ENCODE measurements at regions not wholly inside any gene's neighbourhood (a gene's known extent, or its start where the extent isn't known, plus 50 kb on each side); places are given as distances from the start of the nearest gene placed in this dataset.

DNA sequence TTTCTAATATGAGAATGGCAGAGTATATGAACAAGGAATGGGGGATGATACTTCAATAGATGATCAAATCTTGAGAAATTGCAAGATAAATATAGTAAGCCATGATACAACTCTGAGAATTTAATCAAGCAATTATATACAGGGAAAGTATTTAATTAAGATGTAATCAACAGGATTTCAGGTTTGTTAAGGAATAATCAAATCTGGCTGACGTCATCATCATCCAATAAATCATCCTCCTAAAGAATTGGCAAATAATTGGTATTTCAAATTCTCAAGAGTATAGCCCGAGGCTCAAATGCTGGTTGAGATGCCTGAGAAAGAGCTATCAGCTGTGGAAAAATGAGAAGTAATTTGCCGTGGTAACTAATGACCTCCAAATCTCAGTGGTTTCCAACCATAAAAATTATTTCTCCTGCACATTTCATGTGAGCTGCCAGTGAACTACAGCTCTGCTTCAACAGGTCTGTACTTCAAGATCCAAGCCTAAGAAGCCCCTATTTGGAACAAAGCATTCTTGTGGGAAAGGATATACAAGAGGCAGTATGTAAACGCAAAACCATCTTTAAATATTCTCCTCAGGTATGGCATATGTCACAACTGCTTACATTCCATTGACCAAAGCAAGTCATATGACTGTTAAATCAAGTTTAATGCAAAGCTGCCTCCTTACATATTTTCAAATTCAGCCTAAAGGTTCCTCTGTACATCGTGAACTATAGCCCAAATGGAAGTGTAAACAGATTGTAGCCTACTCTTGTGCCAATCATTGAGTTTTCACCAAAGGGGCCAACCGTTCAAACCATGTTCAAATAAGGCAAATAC, 503.0 kb downstream of the KIF20B start:
- no peak for DNase-seq (ENCODE audit: low read depth, low spot score)

GRCh38 chr10:90204956-90205314, 503.5 kb downstream of the KIF20B start:
- no peak overlapping the region for H3K4me3 ChIP-seq
- no peak overlapping the region for H3K9ac ChIP-seq (ENCODE audit: insufficient read length)
- no peak for TF ChIP-seq EZH2 (IDR thresholded peaks at IDR 0.05)
- TF ChIP-seq POLR2AphosphoS5 (IDR thresholded peaks at IDR 0.05; ENCODE audit: borderline replicate concordance, low read depth, low read length), result no peak
- TF ChIP-seq FOXP2 (optimal IDR thresholded peaks at IDR 0.05; ENCODE audit: control extremely low read depth, extremely low read length, insufficient read depth), result no peak
- no peaks in the 10 kb centered on the region for H3K9me3 ChIP-seq (ENCODE audit: low read depth, low read length)
- no peak overlapping the region for H3K27ac ChIP-seq
- H3K36me3 ChIP-seq (ENCODE audit: insufficient read depth, low read length), result no peaks in the 10 kb centered on the region
- DNase-seq (ENCODE audit: low read depth, low spot score), result no peak

More for the DNA sequence above, 503.0 kb downstream of the KIF20B start:
- no peak for TF ChIP-seq POLR2AphosphoS5 (IDR thresholded peaks at IDR 0.05; ENCODE audit: borderline replicate concordance, low read depth, low read length)
- TF ChIP-seq FOXP2 (optimal IDR thresholded peaks at IDR 0.05; ENCODE audit: control extremely low read depth, extremely low read length, insufficient read depth), result no peak
- TF ChIP-seq EZH2 (IDR thresholded peaks at IDR 0.05), result no peak
- Histone ChIP-seq H3K9me3 (ENCODE audit: low read depth, low read length) (no peaks in the 10 kb centered on the region), H3K36me3 (ENCODE audit: insufficient read depth, low read length) (no peaks in the 10 kb centered on the region), H3K4me3 (no peak overlapping the region), H3K27ac (no peak overlapping the region), H3K9ac (ENCODE audit: insufficient read length) (no peak overlapping the region)

DNA sequence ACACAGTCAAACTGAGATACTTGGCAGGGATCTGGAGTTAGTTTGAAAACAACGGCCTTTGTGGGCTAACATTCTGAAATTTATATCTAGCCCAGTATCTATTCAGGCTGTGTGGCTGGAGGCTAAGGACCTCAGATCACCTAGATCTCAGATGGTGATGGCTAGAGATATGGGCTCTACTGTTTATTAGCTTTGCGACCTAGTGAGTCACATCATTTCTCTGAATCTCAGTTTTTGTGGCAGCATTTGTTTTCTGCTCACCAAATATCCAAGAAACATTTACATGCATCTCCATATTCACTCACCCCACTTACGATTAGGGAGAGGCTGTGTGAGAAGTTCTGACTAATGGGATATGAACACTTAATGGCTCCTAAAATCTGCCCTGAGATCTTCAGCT, 503.9 kb downstream of the KIF20B start:
- H3K36me3 ChIP-seq (ENCODE audit: insufficient read depth, low read length), result no peaks in the 10 kb centered on the region
- no peak overlapping the region for H3K27ac ChIP-seq
- TF ChIP-seq EZH2 (IDR thresholded peaks at IDR 0.05) (no peak), FOXP2 (optimal IDR thresholded peaks at IDR 0.05; ENCODE audit: control extremely low read depth, extremely low read length, insufficient read depth) (no peak), POLR2AphosphoS5 (IDR thresholded peaks at IDR 0.05; ENCODE audit: borderline replicate concordance, low read depth, low read length) (no peak)
- H3K4me3 ChIP-seq, result no peak overlapping the region
- DNase-seq (ENCODE audit: low read depth, low spot score), result no peak
- H3K9me3 ChIP-seq (ENCODE audit: low read depth, low read length), result no peaks in the 10 kb centered on the region
- H3K9ac ChIP-seq (ENCODE audit: insufficient read length), result no peak overlapping the region

GRCh38 chr10:90213346-90213745, 512.0 kb downstream of the KIF20B start:
- TF ChIP-seq EZH2 (IDR thresholded peaks at IDR 0.05) (no peak), POLR2AphosphoS5 (IDR thresholded peaks at IDR 0.05; ENCODE audit: borderline replicate concordance, low read depth, low read length) (no peak), FOXP2 (optimal IDR thresholded peaks at IDR 0.05; ENCODE audit: control extremely low read depth, extremely low read length, insufficient read depth) (no peak)
- H3K36me3 ChIP-seq (ENCODE audit: insufficient read depth, low read length), result no peaks in the 10 kb centered on the region
- H3K4me3 ChIP-seq, result no peak overlapping the region
- H3K27ac ChIP-seq, result no peak overlapping the region
- no peak overlapping the region for H3K9ac ChIP-seq (ENCODE audit: insufficient read length)
- H3K9me3 ChIP-seq (ENCODE audit: low read depth, low read length), result no peaks in the 10 kb centered on the region
- no peak for DNase-seq (ENCODE audit: low read depth, low spot score)

- Histone ChIP-seq H3K9ac (ENCODE audit: insufficient read length) (no peak overlapping the region), H3K27ac (no peak overlapping the region), H3K36me3 (ENCODE audit: insufficient read depth, low read length) (no peaks in the 10 kb centered on the region), H3K4me3 (no peak overlapping the region), H3K9me3 (ENCODE audit: low read depth, low read length) (no peaks in the 10 kb centered on the region)
- TF ChIP-seq EZH2 (IDR thresholded peaks at IDR 0.05), result no peak
- TF ChIP-seq FOXP2 (optimal IDR thresholded peaks at IDR 0.05; ENCODE audit: control extremely low read depth, extremely low read length, insufficient read depth), result no peak
- TF ChIP-seq POLR2AphosphoS5 (IDR thresholded peaks at IDR 0.05; ENCODE audit: borderline replicate concordance, low read depth, low read length), result no peak
- no peak for DNase-seq (ENCODE audit: low read depth, low spot score)
These were observed 517.5 kb downstream of the KIF20B start for GRCh38 chr10:90218846-90219245.

DNA sequence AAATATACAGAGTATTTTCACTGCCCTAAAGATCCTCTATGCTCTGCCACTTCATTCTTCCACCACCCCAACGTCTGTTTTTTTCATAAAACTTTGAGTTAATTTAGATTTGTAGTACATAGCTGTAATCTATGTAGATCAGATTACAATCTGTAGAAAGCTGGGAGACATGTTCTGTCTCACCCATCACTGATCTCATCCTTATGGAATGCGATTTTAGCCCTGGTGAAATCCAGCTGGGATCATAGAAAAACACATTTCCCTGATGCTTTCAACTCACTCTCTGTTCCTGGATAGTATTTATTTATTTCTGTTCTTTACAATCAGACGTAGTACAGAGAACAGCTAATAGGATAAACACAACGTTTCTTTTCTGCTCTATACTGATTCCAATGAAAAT, 521.0 kb downstream of the KIF20B start:
- Histone ChIP-seq H3K9me3 (ENCODE audit: low read depth, low read length) (no peaks in the 10 kb centered on the region), H3K9ac (ENCODE audit: insufficient read length) (no peak overlapping the region), H3K4me3 (no peak overlapping the region), H3K27ac (no peak overlapping the region), H3K36me3 (ENCODE audit: insufficient read depth, low read length) (no peaks in the 10 kb centered on the region)
- DNase-seq (ENCODE audit: low read depth, low spot score), result no peak
- TF ChIP-seq EZH2 (IDR thresholded peaks at IDR 0.05) (no peak), POLR2AphosphoS5 (IDR thresholded peaks at IDR 0.05; ENCODE audit: borderline replicate concordance, low read depth, low read length) (no peak), FOXP2 (optimal IDR thresholded peaks at IDR 0.05; ENCODE audit: control extremely low read depth, extremely low read length, insufficient read depth) (no peak)

DNA sequence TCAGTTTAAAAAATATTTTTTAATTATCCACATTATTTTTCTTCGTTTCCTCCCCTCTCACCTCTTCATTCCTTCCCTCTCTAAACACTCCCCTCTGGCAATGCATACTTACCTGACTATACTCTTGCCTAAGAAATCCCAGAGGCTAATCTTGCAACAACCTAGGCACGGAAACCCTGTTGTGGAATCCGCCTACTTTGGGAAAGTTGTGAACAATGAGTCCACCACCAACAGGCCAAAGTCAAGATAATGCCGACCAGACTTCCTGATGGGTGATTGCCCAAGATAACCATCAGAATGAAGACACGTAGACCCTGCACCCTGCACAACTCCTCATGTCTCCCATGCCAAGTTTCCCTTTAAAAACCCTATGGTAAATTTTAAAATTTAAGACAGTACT, 521.5 kb downstream of the KIF20B start:
- Histone ChIP-seq H3K9me3 (ENCODE audit: low read depth, low read length) (no peaks in the 10 kb centered on the region), H3K9ac (ENCODE audit: insufficient read length) (no peak overlapping the region), H3K4me3 (no peak overlapping the region), H3K36me3 (ENCODE audit: insufficient read depth, low read length) (no peaks in the 10 kb centered on the region), H3K27ac (no peak overlapping the region)
- no peak for DNase-seq (ENCODE audit: low read depth, low spot score)
- no peak for TF ChIP-seq POLR2AphosphoS5 (IDR thresholded peaks at IDR 0.05; ENCODE audit: borderline replicate concordance, low read depth, low read length)
- TF ChIP-seq EZH2 (IDR thresholded peaks at IDR 0.05), result no peak
- TF ChIP-seq FOXP2 (optimal IDR thresholded peaks at IDR 0.05; ENCODE audit: control extremely low read depth, extremely low read length, insufficient read depth), result no peak

- H3K9me3 ChIP-seq (ENCODE audit: low read depth, low read length), result no peaks in the 10 kb centered on the region
- no peak for DNase-seq (ENCODE audit: low read depth, low spot score)
- H3K27ac ChIP-seq, result no peak overlapping the region
- H3K9ac ChIP-seq (ENCODE audit: insufficient read length), result no peak overlapping the region
- TF ChIP-seq POLR2AphosphoS5 (IDR thresholded peaks at IDR 0.05; ENCODE audit: borderline replicate concordance, low read depth, low read length) (no peak), FOXP2 (optimal IDR thresholded peaks at IDR 0.05; ENCODE audit: control extremely low read depth, extremely low read length, insufficient read depth) (no peak), EZH2 (IDR thresholded peaks at IDR 0.05) (no peak)
- no peaks in the 10 kb centered on the region for H3K36me3 ChIP-seq (ENCODE audit: insufficient read depth, low read length)
- no peak overlapping the region for H3K4me3 ChIP-seq
These were observed 523.6 kb downstream of the KIF20B start for GRCh38 chr10:90224791-90225566.
